DND-41 (cell line): ENCODE measurements at regions not wholly inside any gene's neighbourhood (a gene's known extent, or its start where the extent isn't known, plus 50 kb on each side); places are given as distances from the start of the nearest gene placed in this dataset.
"Not testable (repeated sequence)": the region's sequence is repeated elsewhere in the genome, so short reads cannot be mapped to it uniquely, and the experiment has no call there.

Experiments used
- EZH2 ChIP-seq: IDR thresholded peaks from 3 replicates; pipeline ENCODE4 v1.6.1; 2012; ENCODE audit warnings: borderline replicate concordance, low read depth, mild to moderate bottlenecking, moderate library complexity, low read length, inconsistent platforms; ENCODE audit not compliant: severe bottlenecking
- TF ChIP-seq, protein P1 (sequence below): IDR thresholded peaks from 2 replicates; pipeline ENCODE4 v1.5.1; 2012; ENCODE audit warnings: borderline replicate concordance, low read length, moderate library complexity, mild to moderate bottlenecking; ENCODE audit not compliant: poor library complexity, severe bottlenecking; ENCODE audit errors: extremely low read depth

DNA sequence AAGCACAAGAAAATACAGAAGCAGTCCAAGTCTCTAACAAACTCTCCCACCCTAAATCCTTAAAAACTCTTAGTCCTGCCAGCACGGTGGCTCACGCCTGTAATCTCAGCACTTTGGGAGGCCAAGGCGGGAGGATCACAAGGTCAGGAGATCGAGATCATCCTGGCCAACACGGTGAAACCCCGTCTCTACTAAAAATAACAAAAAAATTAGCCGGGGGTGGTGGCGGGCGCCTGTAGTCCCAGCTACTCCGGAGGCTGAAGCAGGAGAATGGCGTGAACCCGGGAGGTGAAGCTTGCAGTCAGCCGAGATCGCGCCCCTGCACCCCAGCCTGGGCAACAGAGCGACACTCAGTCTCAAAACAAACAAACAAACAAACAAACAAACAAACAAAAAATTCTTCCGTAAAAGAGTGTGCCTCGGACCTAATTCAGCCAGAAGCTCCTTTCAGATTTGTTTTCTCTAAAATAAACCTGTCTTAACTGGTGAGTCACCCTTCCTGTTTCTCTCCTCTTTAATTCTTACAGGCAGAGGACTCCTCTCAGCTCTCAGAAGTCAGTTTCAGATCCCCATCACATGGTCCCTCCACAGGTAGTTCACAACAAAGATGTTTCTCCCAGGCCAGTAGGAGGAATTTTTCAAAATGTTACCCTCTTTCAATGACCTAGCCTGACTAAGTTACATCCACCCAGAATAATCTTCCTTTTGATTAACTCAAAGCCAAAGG lies 953.2 kb downstream of the STIM2 start:
- TF ChIP-seq, protein P1, sequence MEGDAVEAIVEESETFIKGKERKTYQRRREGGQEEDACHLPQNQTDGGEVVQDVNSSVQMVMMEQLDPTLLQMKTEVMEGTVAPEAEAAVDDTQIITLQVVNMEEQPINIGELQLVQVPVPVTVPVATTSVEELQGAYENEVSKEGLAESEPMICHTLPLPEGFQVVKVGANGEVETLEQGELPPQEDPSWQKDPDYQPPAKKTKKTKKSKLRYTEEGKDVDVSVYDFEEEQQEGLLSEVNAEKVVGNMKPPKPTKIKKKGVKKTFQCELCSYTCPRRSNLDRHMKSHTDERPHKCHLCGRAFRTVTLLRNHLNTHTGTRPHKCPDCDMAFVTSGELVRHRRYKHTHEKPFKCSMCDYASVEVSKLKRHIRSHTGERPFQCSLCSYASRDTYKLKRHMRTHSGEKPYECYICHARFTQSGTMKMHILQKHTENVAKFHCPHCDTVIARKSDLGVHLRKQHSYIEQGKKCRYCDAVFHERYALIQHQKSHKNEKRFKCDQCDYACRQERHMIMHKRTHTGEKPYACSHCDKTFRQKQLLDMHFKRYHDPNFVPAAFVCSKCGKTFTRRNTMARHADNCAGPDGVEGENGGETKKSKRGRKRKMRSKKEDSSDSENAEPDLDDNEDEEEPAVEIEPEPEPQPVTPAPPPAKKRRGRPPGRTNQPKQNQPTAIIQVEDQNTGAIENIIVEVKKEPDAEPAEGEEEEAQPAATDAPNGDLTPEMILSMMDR = not testable (repeated sequence)
- TF ChIP-seq EZH2 = not testable (repeated sequence)
